Ovary (tissue), 7 donors: ENCODE measurements at regions not wholly inside any gene's neighbourhood (a gene's known extent, or its start where the extent isn't known, plus 50 kb on each side); places are given as distances from the start of the nearest gene placed in this dataset.

Experiments
- DNase-seq, 5 donors: peaks; one replicate each; pipeline ENCODE4 v3.0.0-alpha.2; 2019 to 2020
- H3K27ac ChIP-seq, 2 donors: fragments of 200-600 bp; one replicate each; pipeline versions ENCODE4 v1.5.1 to v1.8.0; 2019 to 2022
- H3K27me3 ChIP-seq: fragments of 200-600 bp; one replicate; pipeline ENCODE4 v1.8.0; 2022
- H3K36me3 ChIP-seq: fragments of 200-600 bp; sonication (generic); one replicate; pipeline ENCODE4 v1.5.1; 2019
- H3K4me1 ChIP-seq: one replicate; pipeline ENCODE4 v1.8.1; 2013; ENCODE audit warnings: mild to moderate bottlenecking, moderate library complexity; ENCODE audit not compliant: insufficient read depth
- H3K4me3 ChIP-seq: fragments of 200-600 bp; sonication (generic); one replicate; pipeline ENCODE4 v1.5.1; 2017
- H3K9me3 ChIP-seq, 2 donors: fragments of 200-600 bp in 1 of 2; sonication (generic) in 1 of 2; one replicate each; pipeline versions ENCODE4 v1.5.1 to v1.8.1; 2013 to 2019; ENCODE audit warnings: mild to moderate bottlenecking in 1 of 2, moderate library complexity in 1 of 2
- CTCF ChIP-seq, 3 donors: fragments of 450-650 bp in 2 of 3; fragments of 200-600 bp in 1 of 3; IDR thresholded peaks; one replicate each; pipeline versions ENCODE4 v1.5.1 to v1.8.0; 2016 to 2022; ENCODE audit warnings: antibody characterized with exemption in 3 of 3, mild to moderate bottlenecking in 1 of 3
- EP300 ChIP-seq: sonication (generic); formaldehyde crosslinking; IDR thresholded peaks from one replicate; pipeline ENCODE4 v1.6.1; 2017; ENCODE audit warnings: antibody characterized with exemption
- POLR2A ChIP-seq: fragments of 450-650 bp; IDR thresholded peaks from one replicate; pipeline ENCODE4 v1.6.1; 2017; ENCODE audit warnings: antibody characterized with exemption, mild to moderate bottlenecking, moderate library complexity
- whole genome bisulfite sequencing, 3 donors: extraction: QIAGEN DNeasy Blood & Tissue Kit in 1 of 3; methylation state at CpG; one replicate each; pipeline versions ENCODE4 v1.1.5 to v1.1.7; 2013 to 2017; 5-methylcytosine and 5-hydroxymethylcytosine counted together
- intact Hi-C, 4 donors: fragments of 100-400 bp; cut with DNase I; formaldehyde crosslinking; loops; one replicate each; pipeline versions ENCODE4 v1.11.0 to v1.15.1; 2022 to 2023
- donor health status: DM: no; HTN: no; CAD: no; lungs with moderate emphysema.
- donor health status: DM: no; HTN: no; CAD: no.
- donor health status: Bipolar disorder and iron deficiency.
- donor health status: DM: no; HTN: no; CAD: no.
- donor health status: DM: yes; HTN: yes; CAD: no.

- no peaks in the 10 kb centered on the region for H3K27me3 ChIP-seq
- no peaks in the 10 kb centered on the region for H3K9me3 ChIP-seq
- TF ChIP-seq CTCF (IDR thresholded peaks at IDR 0.05) (no peak), POLR2A (no peak), EP300 (no peak)
- H3K4me3 ChIP-seq = no peak overlapping the region
- no peak for DNase-seq
- 79 to 89% (median 83%) methylated on average over 12 of the region's 12 CpGs for WGBS, 3 donors
- intact Hi-C loops = loop anchor here in 1 of 4 donors (10.0 kb wide), 1 partner anchor 142 kb away; no protein-coding TSS in a partner anchor
- peak overlapping the region in 1 of 2 donors; percentile 59 for H3K27ac ChIP-seq
- peaks cover 15% of the 10 kb centered on the region for H3K4me1 ChIP-seq
- no peaks in the 10 kb centered on the region for H3K36me3 ChIP-seq
Observed at GRCh38 chr15:96182736-96183513, 147.6 kb upstream of the NR2F2 start.

- Histone ChIP-seq H3K27me3 (no peaks in the 10 kb centered on the region), H3K4me3 (no peak overlapping the region), H3K27ac (no peak overlapping the region), H3K9me3 (no peaks in the 10 kb centered on the region), H3K4me1 (peaks cover 15% of the 10 kb centered on the region), H3K36me3 (no peaks in the 10 kb centered on the region)
- intact Hi-C loops = loop anchor here in 1 of 4 donors (10.0 kb wide), 1 partner anchor 141 kb away; no protein-coding TSS in a partner anchor
- 63 to 70% (median 65%) methylated on average over 4 of the region's 4 CpGs for WGBS, 3 donors
- TF ChIP-seq CTCF (IDR thresholded peaks at IDR 0.05) = no peak
- TF ChIP-seq EP300 = no peak
- TF ChIP-seq POLR2A = no peak
- no peak for DNase-seq
Observed at GRCh38 chr15:96183514-96183850, 147.0 kb upstream of the NR2F2 start.

- intact Hi-C loops = loop anchor here in 1 of 4 donors (10.0 kb wide), 1 partner anchor 141 kb away; no protein-coding TSS in a partner anchor
- WGBS, 3 donors = 92 to 94% (median 93%) methylated on average over 3 of the region's 3 CpGs
Observed at GRCh38 chr15:96183867-96184266, 146.6 kb upstream of the NR2F2 start.

GRCh38 chr15:96184297-96184696 is 146.2 kb upstream of the NR2F2 start:
- no peak overlapping the region for H3K27ac ChIP-seq
- H3K36me3 ChIP-seq = no peaks in the 10 kb centered on the region
- no peak for DNase-seq
- TF ChIP-seq POLR2A (no peak), EP300 (no peak), CTCF (IDR thresholded peaks at IDR 0.05) (no peak)
- peaks cover 15% of the 10 kb centered on the region for H3K4me1 ChIP-seq
- no peak overlapping the region for H3K4me3 ChIP-seq
- 89 to 95% (median 94%) methylated on average over 2 of the region's 2 CpGs for WGBS, 3 donors
- intact Hi-C loops = loop anchor here in 1 of 4 donors (10.0 kb wide), 1 partner anchor 141 kb away; no protein-coding TSS in a partner anchor
- H3K9me3 ChIP-seq = no peaks in the 10 kb centered on the region
- no peaks in the 10 kb centered on the region for H3K27me3 ChIP-seq

More at GRCh38 chr15:96183867-96184266, 146.6 kb upstream of the NR2F2 start:
- TF ChIP-seq POLR2A (no peak), CTCF (IDR thresholded peaks at IDR 0.05) (no peak), EP300 (no peak)
- H3K4me3 ChIP-seq = no peak overlapping the region
- no peaks in the 10 kb centered on the region for H3K27me3 ChIP-seq
- H3K36me3 ChIP-seq = no peaks in the 10 kb centered on the region
- no peaks in the 10 kb centered on the region for H3K9me3 ChIP-seq
- no peak overlapping the region for H3K27ac ChIP-seq
- DNase-seq = no peak
- peaks cover 15% of the 10 kb centered on the region for H3K4me1 ChIP-seq
